Loucy (cell line): ENCODE measurements at regions not wholly inside any gene's neighbourhood (a gene's known extent, or its start where the extent isn't known, plus 50 kb on each side); places are given as distances from the start of the nearest gene placed in this dataset.

ENCODE experiments used
- H2AFZ ChIP-seq: fragments of 200-600 bp; sonication (generic); 2 replicates; pipeline ENCODE4 v1.6.0; 2016; ENCODE audit warnings: antibody characterized with exemption, mild to moderate bottlenecking, low read length, moderate library complexity
- H3F3A ChIP-seq: fragments of 200-600 bp; 2 replicates; pipeline ENCODE4 v1.6.0; 2016; ENCODE audit warnings: antibody characterized with exemption, low read depth, mild to moderate bottlenecking
- H3K27me3 ChIP-seq: fragments of 200-600 bp; sonication (generic); 2 replicates; pipeline ENCODE4 v1.6.1; 2014; ENCODE audit warnings: low read length, mild to moderate bottlenecking; ENCODE audit not compliant: insufficient read depth, poor library complexity, severe bottlenecking
- H3K36me3 ChIP-seq: fragments of 200-600 bp; sonication (generic); 2 replicates; pipeline ENCODE4 v1.6.1; 2016; ENCODE audit warnings: low read length; ENCODE audit not compliant: insufficient read depth
- H3K4me1 ChIP-seq: fragments of 200-600 bp; sonication (generic); 2 replicates; pipeline ENCODE4 v1.5.1; 2014; ENCODE audit warnings: low read length, mild to moderate bottlenecking; ENCODE audit not compliant: insufficient read depth, poor library complexity, severe bottlenecking
- H3K4me2 ChIP-seq: fragments of 200-600 bp; sonication (generic); 2 replicates; pipeline ENCODE4 v1.6.0; 2014; ENCODE audit warnings: antibody characterized with exemption, low read length, low read depth, mild to moderate bottlenecking; ENCODE audit not compliant: poor library complexity, severe bottlenecking
- H3K4me3 ChIP-seq: fragments of 200-600 bp; sonication (generic); 2 replicates; pipeline ENCODE4 v1.5.1; 2014; ENCODE audit warnings: low read length, mild to moderate bottlenecking, mixed read lengths; ENCODE audit not compliant: poor library complexity, severe bottlenecking
- H3K79me2 ChIP-seq: fragments of 200-600 bp; sonication (generic); 2 replicates; pipeline ENCODE4 v1.6.1; 2014; ENCODE audit warnings: low read length; ENCODE audit not compliant: insufficient read depth
- H3K9ac ChIP-seq: fragments of 200-600 bp; sonication (generic); 2 replicates; pipeline ENCODE4 v1.6.0; 2014; ENCODE audit warnings: mild to moderate bottlenecking, low read depth, low read length, moderate library complexity; ENCODE audit not compliant: poor library complexity, severe bottlenecking
- H3K9me2 ChIP-seq: fragments of 200-600 bp; sonication (generic); replicated peaks from 2 replicates; pipeline ENCODE4 v1.6.1; 2016; ENCODE audit warnings: low read depth, low read length, mixed read lengths
- H3K9me3 ChIP-seq: fragments of 200-600 bp; sonication (generic); 2 replicates; pipeline ENCODE4 v1.6.1; 2014; ENCODE audit warnings: mild to moderate bottlenecking, antibody characterized with exemption, low read length, low read depth; ENCODE audit not compliant: insufficient read depth
- H4K20me1 ChIP-seq: fragments of 200-600 bp; sonication (generic); 2 replicates; pipeline ENCODE4 v1.6.0; 2014; ENCODE audit warnings: antibody characterized with exemption, low read length, mild to moderate bottlenecking; ENCODE audit not compliant: insufficient read depth, poor library complexity, severe bottlenecking
- CTCF ChIP-seq: fragments of 200-600 bp; sonication (generic); conservative IDR thresholded peaks from 2 replicates; pipeline ENCODE4 v1.5.1; 2014; ENCODE audit warnings: mild to moderate bottlenecking, antibody characterized with exemption, low read length
- EZH2phosphoT487 ChIP-seq: fragments of 200-600 bp; IDR thresholded peaks from 2 replicates; pipeline ENCODE4 v1.6.1; 2018; ENCODE audit warnings: antibody characterized with exemption, mild to moderate bottlenecking, moderate library complexity, borderline replicate concordance

- H3K4me2 ChIP-seq: no peak overlapping the region
- H2AFZ ChIP-seq: no peak overlapping the region
- TF ChIP-seq EZH2phosphoT487: no peak
- peak; percentile 63 for TF ChIP-seq CTCF
- no peaks in the 10 kb centered on the region for H3K4me1 ChIP-seq
- H3K9ac ChIP-seq: no peak overlapping the region
- no peaks in the 10 kb centered on the region for H3K9me3 ChIP-seq
- H3K36me3 ChIP-seq: no peaks in the 10 kb centered on the region
- no peaks in the 10 kb centered on the region for H3K79me2 ChIP-seq
- no peaks in the 10 kb centered on the region for H3K27me3 ChIP-seq
- H4K20me1 ChIP-seq: no peaks in the 10 kb centered on the region
- H3K9me2 ChIP-seq: no peaks in the 10 kb centered on the region
- no peaks in the 10 kb centered on the region for H3F3A ChIP-seq
- no peak overlapping the region for H3K4me3 ChIP-seq
Observed at GRCh38 chr2:199602271-199602895, 144.6 kb upstream of the SATB2 start.

- Histone ChIP-seq H3K36me3 (no peaks in the 10 kb centered on the region), H3K4me3 (no peak overlapping the region), H3K4me2 (no peak overlapping the region), H3K27me3 (no peaks in the 10 kb centered on the region), H2AFZ (0 out of 2 replicates have a peak overlapping the region, but pooled peaks have one; percentile 6), H3K9me3 (no peaks in the 10 kb centered on the region), H3K4me1 (no peaks in the 10 kb centered on the region), H3K79me2 (no peaks in the 10 kb centered on the region), H4K20me1 (no peaks in the 10 kb centered on the region), H3K9ac (no peak overlapping the region), H3K9me2 (no peaks in the 10 kb centered on the region), H3F3A (no peaks in the 10 kb centered on the region)
- TF ChIP-seq CTCF (peak; percentile 76), EZH2phosphoT487 (no peak)
Observed at GRCh38 chr2:199596549-199596948, 138.8 kb upstream of the SATB2 start.

GRCh38 chr2:199594443-199594842, 136.7 kb upstream of the SATB2 start:
- Histone ChIP-seq H4K20me1 (no peaks in the 10 kb centered on the region), H3K79me2 (no peaks in the 10 kb centered on the region)
- TF ChIP-seq CTCF: no peak
- TF ChIP-seq EZH2phosphoT487: no peak

More at GRCh38 chr2:199594443-199594842, 136.7 kb upstream of the SATB2 start:
- H3K9me2 ChIP-seq: no peaks in the 10 kb centered on the region
- H3K9ac ChIP-seq: no peak overlapping the region
- no peaks in the 10 kb centered on the region for H3K36me3 ChIP-seq
- no peaks in the 10 kb centered on the region for H3K4me1 ChIP-seq
- H2AFZ ChIP-seq: no peak overlapping the region
- H3K4me3 ChIP-seq: no peak overlapping the region
- no peaks in the 10 kb centered on the region for H3F3A ChIP-seq
- no peak overlapping the region for H3K4me2 ChIP-seq
- H3K27me3 ChIP-seq: peaks cover 4% of the 10 kb centered on the region
- no peaks in the 10 kb centered on the region for H3K9me3 ChIP-seq
